A673 (cell line): ENCODE measurements at regions not wholly inside any gene's neighbourhood (a gene's known extent, or its start where the extent isn't known, plus 50 kb on each side); places are given as distances from the start of the nearest gene placed in this dataset.

Source experiments
- BruUV-seq: library from RNA; stranded (reverse); fragments of 400-500 nt; replicated peaks from 2 replicates; lab custom pipeline; 2021; lab: Mats Ljungman, UMichigan
- CTCF ChIA-PET: fragments of 300-600 bp; sonication (Branson Sonifier 250); formaldehyde crosslinking; loops from one replicate; lab custom pipeline; 2022; ENCODE audit warnings: antibody characterized with exemption; lab: Charles Lee
- POLR2A ChIA-PET: fragments of 300-600 bp; sonication (Branson Sonifier 250); formaldehyde crosslinking; loops from one replicate; lab custom pipeline; 2022; ENCODE audit warnings: antibody characterized with exemption; ENCODE audit not compliant: low non-redundant PET; lab: Charles Lee
- DNase-seq: peaks from one replicate; pipeline ENCODE4 v3.0.0-alpha.2; 2015; ENCODE audit warnings: low spot score
- H3K27ac ChIP-seq: fragments of 200-600 bp; sonication (generic); 2 replicates; pipeline ENCODE4 v1.5.1; 2016; ENCODE audit warnings: mixed run types, low read depth, mild to moderate bottlenecking, mixed read lengths, antibody characterized with exemption, low read length; ENCODE audit not compliant: poor library complexity, severe bottlenecking
- H3K27me3 ChIP-seq: fragments of 200-600 bp; sonication (generic); replicated peaks from 2 replicates; pipeline ENCODE4 v1.6.1; 2017; ENCODE audit warnings: mixed run types, low read depth, mild to moderate bottlenecking, mixed read lengths, antibody characterized with exemption, low read length; ENCODE audit not compliant: insufficient read depth, poor library complexity
- H3K36me3 ChIP-seq: fragments of 200-600 bp; sonication (generic); 2 replicates; pipeline ENCODE4 v1.6.1; 2016; ENCODE audit warnings: mixed run types, mild to moderate bottlenecking, mixed read lengths, antibody characterized with exemption, low read length; ENCODE audit not compliant: insufficient read depth, poor library complexity, severe bottlenecking
- H3K4me1 ChIP-seq: fragments of 200-600 bp; sonication (generic); 2 replicates; pipeline ENCODE4 v1.6.1; 2017; ENCODE audit warnings: mixed run types, mild to moderate bottlenecking, mixed read lengths, antibody characterized with exemption, low read length; ENCODE audit not compliant: insufficient read depth, poor library complexity, severe bottlenecking
- H3K4me3 ChIP-seq: fragments of 200-600 bp; sonication (generic); 2 replicates; pipeline ENCODE4 v1.5.1; 2016; ENCODE audit warnings: low read depth, mixed run types, mild to moderate bottlenecking, mixed read lengths, low read length; ENCODE audit not compliant: poor library complexity, severe bottlenecking
- H3K9me3 ChIP-seq: fragments of 200-600 bp; sonication (generic); 2 replicates; pipeline ENCODE4 v1.6.1; 2016; ENCODE audit warnings: mixed run types, low read depth, mild to moderate bottlenecking, mixed read lengths, antibody characterized with exemption, low read length; ENCODE audit not compliant: poor library complexity, severe bottlenecking
- EZH2 ChIP-seq: fragments of 200-600 bp; sonication (generic); IDR thresholded peaks from 2 replicates; pipeline ENCODE4 v1.6.1; 2017; ENCODE audit warnings: borderline replicate concordance, low read depth, mild to moderate bottlenecking, mixed read lengths, antibody characterized with exemption, low read length; ENCODE audit not compliant: poor library complexity, severe bottlenecking
- intact Hi-C: fragments of 100-400 bp; cut with micrococcal nuclease; formaldehyde crosslinking; loops from one replicate; pipeline ENCODE4 v1.10.0; 2022; ENCODE audit not compliant: unreplicated experiment
- TF ChIP-seq, protein P1 (sequence below): fragments of 300-800, 200-600 bp; sonication (generic); conservative IDR thresholded peaks from 2 replicates; pipeline ENCODE4 v1.5.1; 2017; ENCODE audit warnings: low read depth, mild to moderate bottlenecking, antibody characterized with exemption, low read length, moderate library complexity, mixed read lengths

DNA sequence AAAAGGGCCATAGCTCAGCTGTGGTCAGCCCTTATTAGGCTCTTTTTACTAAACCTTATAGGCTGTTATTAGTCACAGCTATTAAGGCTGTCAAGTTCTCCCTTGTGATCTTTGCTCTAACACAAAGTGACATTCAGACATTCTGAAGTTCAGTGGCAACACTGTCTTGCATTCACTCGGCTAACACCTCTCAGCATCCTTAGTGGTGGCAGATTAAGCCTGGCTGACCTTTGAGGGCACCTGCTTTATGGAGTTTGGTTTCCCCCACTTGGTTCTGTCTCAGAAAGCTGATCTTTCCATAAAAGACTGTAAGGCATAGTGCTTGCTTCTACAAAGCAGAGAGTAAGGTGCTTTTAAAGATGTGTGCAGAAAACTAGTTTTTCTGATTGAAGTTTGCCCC lies 677.4 kb upstream of the TMEM132C start:
- peaks cover 28% of the 10 kb centered on the region for H3K27me3 ChIP-seq
- no peaks in the 10 kb centered on the region for H3K4me1 ChIP-seq
- BruUV-seq: no TSS peak
- TF ChIP-seq, protein P1, sequence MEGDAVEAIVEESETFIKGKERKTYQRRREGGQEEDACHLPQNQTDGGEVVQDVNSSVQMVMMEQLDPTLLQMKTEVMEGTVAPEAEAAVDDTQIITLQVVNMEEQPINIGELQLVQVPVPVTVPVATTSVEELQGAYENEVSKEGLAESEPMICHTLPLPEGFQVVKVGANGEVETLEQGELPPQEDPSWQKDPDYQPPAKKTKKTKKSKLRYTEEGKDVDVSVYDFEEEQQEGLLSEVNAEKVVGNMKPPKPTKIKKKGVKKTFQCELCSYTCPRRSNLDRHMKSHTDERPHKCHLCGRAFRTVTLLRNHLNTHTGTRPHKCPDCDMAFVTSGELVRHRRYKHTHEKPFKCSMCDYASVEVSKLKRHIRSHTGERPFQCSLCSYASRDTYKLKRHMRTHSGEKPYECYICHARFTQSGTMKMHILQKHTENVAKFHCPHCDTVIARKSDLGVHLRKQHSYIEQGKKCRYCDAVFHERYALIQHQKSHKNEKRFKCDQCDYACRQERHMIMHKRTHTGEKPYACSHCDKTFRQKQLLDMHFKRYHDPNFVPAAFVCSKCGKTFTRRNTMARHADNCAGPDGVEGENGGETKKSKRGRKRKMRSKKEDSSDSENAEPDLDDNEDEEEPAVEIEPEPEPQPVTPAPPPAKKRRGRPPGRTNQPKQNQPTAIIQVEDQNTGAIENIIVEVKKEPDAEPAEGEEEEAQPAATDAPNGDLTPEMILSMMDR: no peak
- no peak for TF ChIP-seq EZH2
- no peak for DNase-seq
- no peaks in the 10 kb centered on the region for H3K36me3 ChIP-seq
- ChIA-PET POLR2A (no interaction called here), CTCF (no interaction called here)
- intact Hi-C loops: no loop called here
- no peak overlapping the region for H3K4me3 ChIP-seq
- no peak overlapping the region for H3K27ac ChIP-seq
- H3K9me3 ChIP-seq: no peaks in the 10 kb centered on the region

DNA sequence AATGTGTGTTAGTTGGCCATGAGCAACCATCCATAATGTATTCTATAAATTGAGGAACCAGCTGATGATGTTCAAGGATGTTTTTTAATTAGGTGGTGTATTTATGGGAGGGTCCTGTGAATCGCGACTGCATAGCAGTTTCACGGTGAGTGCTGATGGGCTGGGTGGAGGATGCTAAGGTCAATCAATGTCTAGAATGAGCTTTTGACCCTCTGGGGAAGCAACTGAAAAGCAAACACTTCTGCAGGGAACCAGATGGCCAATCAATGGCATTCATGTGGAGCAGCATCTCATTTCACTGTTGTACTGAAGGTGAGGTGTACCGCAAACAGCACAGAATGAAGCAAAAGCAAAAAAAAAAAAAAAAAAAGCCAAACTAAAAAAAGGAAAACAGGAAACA lies 676.1 kb upstream of the TMEM132C start:
- Histone ChIP-seq H3K27ac (no peak overlapping the region), H3K4me1 (no peaks in the 10 kb centered on the region), H3K27me3 (peaks cover 28% of the 10 kb centered on the region), H3K9me3 (no peaks in the 10 kb centered on the region), H3K36me3 (no peaks in the 10 kb centered on the region), H3K4me3 (no peak overlapping the region)
- no TSS peak for BruUV-seq
- ChIA-PET POLR2A (no interaction called here), CTCF (no interaction called here)
- DNase-seq: no peak
- intact Hi-C loops: no loop called here
- TF ChIP-seq EZH2: no peak
- TF ChIP-seq, protein P1: no peak

DNA sequence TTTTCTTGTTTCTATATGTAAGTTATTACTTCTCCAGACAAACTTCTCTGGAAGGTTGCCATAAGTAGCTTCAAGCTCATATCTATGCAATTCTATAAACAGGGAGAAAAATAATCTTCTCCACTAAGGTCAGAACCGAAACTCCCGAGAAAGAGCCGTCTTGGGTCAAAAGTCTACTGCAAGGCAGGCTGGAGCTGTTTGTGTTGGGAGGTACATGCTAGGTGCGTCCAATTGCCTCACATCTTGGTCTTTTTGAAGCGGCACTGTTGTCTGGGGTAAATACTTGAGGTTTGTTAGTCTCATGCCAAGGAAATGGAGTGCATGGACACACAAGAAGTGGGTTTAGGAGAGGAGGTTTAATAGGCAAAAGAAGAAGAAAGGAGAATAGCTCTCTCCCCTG lies 674.7 kb upstream of the TMEM132C start:
- no peaks in the 10 kb centered on the region for H3K9me3 ChIP-seq
- DNase-seq: no peak
- H3K4me1 ChIP-seq: no peaks in the 10 kb centered on the region
- peaks cover 28% of the 10 kb centered on the region for H3K27me3 ChIP-seq
- intact Hi-C loops: no loop called here
- TF ChIP-seq, protein P1: no peak
- TF ChIP-seq EZH2: no peak
- no peak overlapping the region for H3K27ac ChIP-seq
- BruUV-seq: no TSS peak
- ChIA-PET POLR2A (no interaction called here), CTCF (no interaction called here)
- H3K4me3 ChIP-seq: no peak overlapping the region
- no peaks in the 10 kb centered on the region for H3K36me3 ChIP-seq
